GM12872 (cell line): ENCODE measurements at regions not wholly inside any gene's neighbourhood (a gene's known extent, or its start where the extent isn't known, plus 50 kb on each side); places are given as distances from the start of the nearest gene placed in this dataset.

ENCODE experiments used
- TF ChIP-seq, protein P1 (sequence below): IDR thresholded peaks from 3 replicates; pipeline ENCODE4 v1.5.1; 2011; ENCODE audit warnings: low read depth, mild to moderate bottlenecking, low read length, moderate library complexity; ENCODE audit not compliant: insufficient read depth

DNA sequence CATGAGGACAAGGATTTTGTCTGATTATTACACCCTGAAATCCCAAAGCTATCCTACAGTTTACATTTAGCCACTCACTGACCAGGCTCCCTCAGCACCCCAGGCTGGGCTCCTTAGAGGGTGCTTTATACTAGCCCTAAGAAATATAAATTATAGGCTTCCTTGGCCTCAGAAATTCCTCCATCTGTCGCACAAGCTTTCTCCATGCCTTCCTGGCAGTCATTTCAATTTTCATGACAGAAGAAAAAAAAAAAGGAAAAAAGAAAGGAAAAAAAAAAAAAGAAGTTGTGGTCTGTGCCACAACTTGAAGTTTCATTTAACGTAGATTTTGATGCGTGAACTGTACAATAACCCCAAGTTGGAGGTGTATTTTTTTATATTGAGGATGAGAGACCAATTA lies 719.5 kb downstream of the BCL11A start:
- TF ChIP-seq, protein P1, sequence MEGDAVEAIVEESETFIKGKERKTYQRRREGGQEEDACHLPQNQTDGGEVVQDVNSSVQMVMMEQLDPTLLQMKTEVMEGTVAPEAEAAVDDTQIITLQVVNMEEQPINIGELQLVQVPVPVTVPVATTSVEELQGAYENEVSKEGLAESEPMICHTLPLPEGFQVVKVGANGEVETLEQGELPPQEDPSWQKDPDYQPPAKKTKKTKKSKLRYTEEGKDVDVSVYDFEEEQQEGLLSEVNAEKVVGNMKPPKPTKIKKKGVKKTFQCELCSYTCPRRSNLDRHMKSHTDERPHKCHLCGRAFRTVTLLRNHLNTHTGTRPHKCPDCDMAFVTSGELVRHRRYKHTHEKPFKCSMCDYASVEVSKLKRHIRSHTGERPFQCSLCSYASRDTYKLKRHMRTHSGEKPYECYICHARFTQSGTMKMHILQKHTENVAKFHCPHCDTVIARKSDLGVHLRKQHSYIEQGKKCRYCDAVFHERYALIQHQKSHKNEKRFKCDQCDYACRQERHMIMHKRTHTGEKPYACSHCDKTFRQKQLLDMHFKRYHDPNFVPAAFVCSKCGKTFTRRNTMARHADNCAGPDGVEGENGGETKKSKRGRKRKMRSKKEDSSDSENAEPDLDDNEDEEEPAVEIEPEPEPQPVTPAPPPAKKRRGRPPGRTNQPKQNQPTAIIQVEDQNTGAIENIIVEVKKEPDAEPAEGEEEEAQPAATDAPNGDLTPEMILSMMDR: no peak

DNA sequence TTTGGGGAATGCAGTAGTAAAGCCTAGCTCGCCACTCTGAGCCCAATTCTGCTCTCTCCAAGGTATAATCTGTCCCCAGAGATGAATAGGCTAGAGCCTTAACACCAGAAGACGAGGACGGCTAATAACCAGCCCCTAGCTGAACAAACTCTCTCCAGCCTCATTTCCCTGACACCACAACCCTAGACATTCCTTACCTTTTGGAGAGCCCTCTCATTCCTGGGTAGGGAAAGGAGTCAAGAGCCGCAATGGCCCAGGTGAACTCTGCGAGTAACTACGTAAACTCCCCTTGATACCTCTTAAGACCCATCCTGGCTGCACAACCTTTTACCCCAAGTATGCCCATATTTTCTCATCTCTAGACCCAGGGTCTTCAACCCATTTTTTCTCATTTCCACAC lies 722.9 kb downstream of the BCL11A start:
- TF ChIP-seq, protein P1: no peak

DNA sequence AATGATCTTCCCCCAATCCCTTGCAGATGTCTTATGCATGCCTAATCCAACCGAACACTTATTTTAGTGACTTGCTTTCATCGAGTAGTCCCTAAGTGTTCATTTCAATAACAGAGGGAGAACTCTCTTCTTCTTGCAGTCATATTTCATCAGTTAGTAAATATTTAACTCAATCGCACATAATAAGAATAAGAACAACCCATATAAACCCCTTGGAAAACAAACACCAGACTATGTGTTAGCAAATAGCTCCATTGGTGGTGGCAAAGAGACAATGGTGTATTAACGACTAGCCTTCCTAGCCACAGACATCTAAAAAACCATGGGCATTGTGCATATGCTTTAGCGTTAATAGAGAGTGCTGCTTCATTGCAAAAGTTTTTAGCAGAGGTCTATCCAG lies 725.8 kb downstream of the BCL11A start:
- TF ChIP-seq, protein P1: no peak

DNA sequence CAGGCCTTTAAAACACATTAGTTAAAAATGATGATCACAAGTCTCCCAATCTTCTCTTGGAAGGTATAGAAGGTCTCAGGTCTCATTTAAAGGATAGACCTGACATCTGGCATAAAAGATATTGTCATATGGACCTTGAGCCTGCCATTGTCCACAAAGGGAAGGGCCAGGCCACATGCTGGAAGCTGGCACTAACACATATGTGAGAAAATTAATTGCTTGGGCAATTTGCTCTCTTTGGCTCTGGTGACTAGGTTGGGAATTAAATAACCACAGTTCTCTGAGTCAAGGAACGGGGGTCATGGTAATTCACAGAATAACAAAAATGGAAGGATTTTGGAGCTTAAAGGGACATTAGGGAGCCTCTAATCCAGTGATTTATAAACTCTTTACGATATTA lies 727.3 kb downstream of the BCL11A start:
- TF ChIP-seq, protein P1: no peak

DNA sequence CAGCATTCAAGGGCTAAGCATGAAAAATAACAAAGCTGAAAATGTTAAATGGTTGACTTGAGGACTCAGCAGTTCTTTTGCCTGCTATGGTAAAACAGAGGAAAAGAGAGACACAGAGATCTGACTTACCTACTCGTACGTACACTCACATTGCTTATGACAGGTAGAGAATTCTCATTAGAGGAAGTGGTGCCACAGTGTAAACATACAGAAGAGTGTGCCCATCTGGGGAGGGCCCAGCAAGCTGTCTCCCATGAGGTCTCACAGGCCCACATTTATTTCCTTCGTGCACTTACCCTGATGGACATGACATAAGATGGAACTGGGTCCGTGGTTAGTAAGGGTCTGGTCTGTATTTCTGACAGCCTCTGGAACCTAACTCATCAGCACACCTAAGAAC lies 729.1 kb downstream of the BCL11A start:
- TF ChIP-seq, protein P1: no peak

DNA sequence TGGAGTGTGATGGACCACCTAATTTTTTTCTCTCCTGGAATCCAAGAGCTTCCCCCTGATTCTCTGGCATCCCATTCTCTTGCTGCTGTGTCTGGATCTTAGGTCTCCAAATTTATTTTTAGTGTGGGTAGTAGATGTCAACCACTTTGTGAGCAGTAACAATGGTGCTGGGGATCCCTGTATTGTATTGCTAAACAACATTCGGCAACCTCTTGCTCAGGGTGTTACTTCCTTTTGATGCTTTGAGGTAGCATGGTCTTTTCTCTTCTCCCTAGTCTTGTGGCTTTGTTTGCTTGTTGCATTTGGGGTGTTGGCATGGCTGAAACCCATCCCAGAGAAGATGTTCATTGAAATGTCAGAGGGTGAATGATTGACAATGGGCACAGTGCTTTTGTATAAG lies 737.4 kb downstream of the BCL11A start:
- TF ChIP-seq, protein P1: no peak

DNA sequence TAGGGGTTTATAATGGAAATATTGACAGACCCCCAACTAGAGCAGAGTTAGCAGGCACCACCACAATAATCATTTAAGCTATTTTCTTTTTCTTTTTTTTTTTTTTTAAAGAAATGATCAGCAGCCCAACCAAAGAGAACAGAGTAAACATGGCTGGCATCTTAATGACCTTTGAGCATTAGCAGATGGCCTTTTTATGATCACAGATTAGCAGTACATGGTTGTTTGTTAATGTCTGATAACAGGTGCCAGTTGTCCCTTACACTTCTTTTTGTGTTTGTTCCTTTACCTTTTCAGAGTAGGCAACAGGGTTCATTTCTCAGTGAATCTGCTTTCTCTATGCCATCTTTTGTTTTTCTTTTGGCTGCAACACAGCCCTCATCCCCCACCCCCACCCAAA lies 747.0 kb downstream of the BCL11A start:
- TF ChIP-seq, protein P1: no peak

DNA sequence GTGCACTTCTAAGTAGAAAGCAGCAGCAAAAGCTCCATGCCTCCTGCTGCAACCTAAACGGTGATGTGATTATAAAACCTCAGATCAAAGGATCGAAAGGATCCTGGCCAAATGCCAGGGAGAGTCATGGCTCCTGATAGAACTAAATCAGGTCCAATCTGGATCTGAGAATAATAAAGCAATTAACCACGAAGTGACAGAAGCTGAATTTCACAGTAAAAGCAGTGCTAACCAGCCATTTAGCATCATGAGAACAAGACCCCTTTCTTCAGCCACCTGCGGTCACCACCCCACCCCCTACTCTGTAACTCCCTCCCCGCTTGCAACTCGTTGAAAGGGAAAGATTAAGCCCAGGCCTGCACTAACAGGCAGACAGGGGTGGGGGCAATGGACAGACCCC lies 748.7 kb downstream of the BCL11A start:
- TF ChIP-seq, protein P1: no peak
